ENCODE measurements at regions not wholly inside any gene's neighbourhood (a gene's known extent, or its start where the extent isn't known, plus 50 kb on each side); places are given as distances from the start of the nearest gene placed in this dataset.

DNA sequence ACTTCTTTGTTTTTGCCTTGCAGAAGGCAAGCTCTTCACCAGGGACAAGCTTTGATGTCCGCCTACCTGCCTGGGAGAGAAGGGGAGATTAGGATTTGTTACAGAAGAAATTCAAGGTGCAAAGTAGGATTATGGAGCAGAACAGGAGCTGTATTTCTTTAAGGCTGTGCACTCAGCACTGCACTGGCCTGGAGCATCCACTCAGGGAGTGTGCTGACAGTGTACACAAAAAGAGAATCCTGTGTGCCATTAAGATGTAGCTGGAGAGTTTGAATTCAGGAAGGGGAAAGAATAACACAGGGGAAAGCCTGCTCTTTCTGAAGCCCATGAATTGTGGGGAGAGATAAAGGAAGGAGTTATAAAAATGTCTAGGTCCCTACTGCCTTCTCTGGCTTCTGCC, 137.7 kb upstream of the ETS2 start:
- DNase-seq (ENCODE audit: low read depth), result no peak
- no peak overlapping the region for H3K4me3 ChIP-seq (ENCODE audit: low read depth, low read length)
- TF ChIP-seq, protein P1, sequence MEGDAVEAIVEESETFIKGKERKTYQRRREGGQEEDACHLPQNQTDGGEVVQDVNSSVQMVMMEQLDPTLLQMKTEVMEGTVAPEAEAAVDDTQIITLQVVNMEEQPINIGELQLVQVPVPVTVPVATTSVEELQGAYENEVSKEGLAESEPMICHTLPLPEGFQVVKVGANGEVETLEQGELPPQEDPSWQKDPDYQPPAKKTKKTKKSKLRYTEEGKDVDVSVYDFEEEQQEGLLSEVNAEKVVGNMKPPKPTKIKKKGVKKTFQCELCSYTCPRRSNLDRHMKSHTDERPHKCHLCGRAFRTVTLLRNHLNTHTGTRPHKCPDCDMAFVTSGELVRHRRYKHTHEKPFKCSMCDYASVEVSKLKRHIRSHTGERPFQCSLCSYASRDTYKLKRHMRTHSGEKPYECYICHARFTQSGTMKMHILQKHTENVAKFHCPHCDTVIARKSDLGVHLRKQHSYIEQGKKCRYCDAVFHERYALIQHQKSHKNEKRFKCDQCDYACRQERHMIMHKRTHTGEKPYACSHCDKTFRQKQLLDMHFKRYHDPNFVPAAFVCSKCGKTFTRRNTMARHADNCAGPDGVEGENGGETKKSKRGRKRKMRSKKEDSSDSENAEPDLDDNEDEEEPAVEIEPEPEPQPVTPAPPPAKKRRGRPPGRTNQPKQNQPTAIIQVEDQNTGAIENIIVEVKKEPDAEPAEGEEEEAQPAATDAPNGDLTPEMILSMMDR (conservative IDR thresholded peaks at IDR 0.05; ENCODE audit: low read depth, low read length), result no peak

DNA sequence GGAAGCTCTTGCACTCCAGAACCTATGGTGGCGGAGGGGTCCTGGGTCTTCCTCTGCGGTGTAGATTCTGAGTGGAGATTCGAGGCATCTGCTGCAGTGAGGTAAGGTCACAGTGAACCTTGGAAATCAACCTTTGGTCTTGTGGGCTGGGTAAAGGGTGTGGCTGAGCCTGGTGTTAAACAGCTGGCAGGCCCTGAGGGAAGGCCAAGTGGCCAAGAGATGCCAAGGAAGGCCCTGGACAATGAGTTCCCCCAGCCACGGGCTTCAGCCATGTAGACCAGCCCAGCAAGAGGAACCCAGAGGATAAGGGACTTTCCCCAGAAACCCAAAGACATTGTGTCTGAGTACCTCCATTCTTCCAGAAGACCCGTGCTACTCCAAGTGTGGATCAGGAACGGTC, 137.2 kb upstream of the ETS2 start:
- TF ChIP-seq, protein P1 (conservative IDR thresholded peaks at IDR 0.05; ENCODE audit: low read depth, low read length), result no peak
- H3K4me3 ChIP-seq (ENCODE audit: low read depth, low read length), result no peak overlapping the region
- no peak for DNase-seq (ENCODE audit: low read depth)

DNA sequence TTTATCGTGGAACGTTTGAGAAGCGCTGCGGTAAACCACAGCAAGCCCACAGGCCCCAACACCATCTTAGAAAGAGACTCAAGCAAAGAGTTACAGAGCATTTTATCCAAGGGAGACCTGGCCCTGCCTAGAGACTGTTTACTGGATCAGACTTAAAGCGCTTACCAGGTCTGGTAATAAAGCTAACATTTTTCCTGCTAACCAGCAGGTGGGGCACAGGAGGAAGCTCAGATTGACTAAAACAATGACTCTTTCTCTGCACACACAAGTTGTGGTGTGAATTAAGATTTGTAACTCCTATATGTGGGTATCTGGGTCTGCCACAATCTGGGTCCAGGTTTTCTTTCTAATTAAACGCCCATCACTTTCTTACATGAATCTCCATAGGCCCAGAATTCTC, 136.5 kb upstream of the ETS2 start:
- no peak for DNase-seq (ENCODE audit: low read depth)
- TF ChIP-seq, protein P1 (conservative IDR thresholded peaks at IDR 0.05; ENCODE audit: low read depth, low read length), result peak; percentile 72
- H3K4me3 ChIP-seq (ENCODE audit: low read depth, low read length), result no peak overlapping the region

DNA sequence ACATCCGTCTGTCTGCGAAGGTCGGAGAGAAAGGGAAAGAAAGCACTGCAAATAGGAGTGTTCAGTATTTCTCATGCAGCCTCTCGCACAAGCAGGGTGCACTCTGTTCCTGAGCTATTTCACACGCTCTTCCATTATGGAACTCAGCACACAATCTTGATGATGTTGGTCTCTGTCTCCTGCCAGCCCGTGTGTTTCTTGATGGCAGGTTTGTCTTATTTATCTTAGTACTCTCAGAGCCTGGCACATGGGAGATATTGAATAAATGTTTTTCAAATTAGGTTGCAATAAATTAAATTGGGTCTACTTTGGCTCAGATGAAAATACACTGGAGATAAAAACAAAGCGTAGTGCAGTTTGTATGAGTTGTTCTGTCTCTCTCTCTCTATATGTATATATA, 134.9 kb upstream of the ETS2 start:
- H3K4me3 ChIP-seq (ENCODE audit: low read depth, low read length), result no peak overlapping the region
- TF ChIP-seq, protein P1 (conservative IDR thresholded peaks at IDR 0.05; ENCODE audit: low read depth, low read length), result no peak
- no peak for DNase-seq (ENCODE audit: low read depth)

DNA sequence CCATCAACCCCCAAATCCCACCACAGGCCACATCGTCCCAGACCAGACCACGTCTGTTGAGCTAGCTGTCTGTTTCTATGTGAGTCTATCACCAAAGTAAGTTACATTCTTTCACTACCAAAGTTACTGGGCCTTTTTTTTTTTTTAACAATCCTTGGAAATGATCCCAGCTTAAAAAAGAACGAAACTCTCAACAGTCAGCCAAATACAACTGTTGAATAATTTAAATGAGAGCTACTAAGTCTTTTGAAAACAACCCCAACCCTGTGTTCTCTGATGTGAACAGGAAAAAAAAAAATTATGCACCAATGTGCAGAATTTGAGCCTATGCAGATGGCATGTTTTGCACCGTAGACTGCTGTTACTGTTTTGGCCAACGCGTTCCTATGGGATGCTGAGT, 134.0 kb upstream of the ETS2 start:
- H3K4me3 ChIP-seq (ENCODE audit: low read depth, low read length), result no peak overlapping the region
- TF ChIP-seq, protein P1 (conservative IDR thresholded peaks at IDR 0.05; ENCODE audit: low read depth, low read length), result no peak
- DNase-seq (ENCODE audit: low read depth), result no peak

DNA sequence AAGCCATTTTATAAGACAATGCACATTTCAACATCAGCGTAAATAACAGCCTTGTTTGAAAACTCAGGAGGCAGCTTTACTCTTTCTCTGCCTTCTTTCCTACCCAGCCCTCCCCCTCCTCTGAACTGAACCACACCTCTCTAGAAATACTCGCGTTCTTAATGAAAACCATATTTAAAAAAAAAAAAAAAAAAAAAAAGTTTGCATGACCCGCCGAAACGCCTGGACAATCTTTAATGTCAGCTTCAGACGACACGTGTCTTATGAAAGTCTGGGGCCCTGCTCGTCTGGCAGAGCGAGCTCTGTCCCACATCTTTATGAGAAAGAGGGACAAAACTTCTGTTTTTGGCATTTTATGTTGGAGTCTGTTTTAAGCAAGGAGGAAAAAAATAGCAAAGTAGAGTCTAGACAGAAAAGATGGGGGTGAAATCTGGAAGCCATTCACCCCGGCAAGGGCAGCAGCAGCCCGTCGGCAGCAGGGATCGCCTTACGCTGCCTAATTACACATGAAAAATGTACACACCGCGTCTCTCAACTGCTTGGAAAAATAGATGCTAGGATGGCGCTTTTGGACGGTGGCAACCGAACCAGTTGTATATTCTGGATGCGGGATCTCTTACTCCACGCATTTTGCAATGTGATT, 130.4 kb upstream of the ETS2 start:
- no peak overlapping the region for H3K4me3 ChIP-seq (ENCODE audit: low read depth, low read length)
- TF ChIP-seq, protein P1 (conservative IDR thresholded peaks at IDR 0.05; ENCODE audit: low read depth, low read length), result no peak
- DNase-seq (ENCODE audit: low read depth), result no peak

DNA sequence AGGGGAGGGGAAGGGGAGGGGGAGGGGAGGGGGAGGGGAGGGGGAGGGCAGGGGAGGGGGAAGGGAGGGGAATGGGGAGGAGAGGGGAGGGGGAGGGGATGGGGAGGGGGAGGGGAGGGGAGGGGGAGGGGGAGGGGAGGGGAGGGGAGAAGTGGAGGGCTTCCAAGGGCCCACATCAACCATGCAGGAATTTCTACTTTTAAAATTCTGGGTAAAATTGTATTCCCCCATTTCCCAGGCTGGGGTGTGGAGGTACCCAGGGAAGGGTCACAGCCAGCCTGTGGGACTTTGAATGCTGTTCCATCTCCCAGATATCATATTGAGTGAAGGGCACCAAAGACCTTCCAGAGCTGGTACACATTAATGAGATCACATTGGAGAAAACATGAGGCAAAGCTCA, 126.9 kb upstream of the ETS2 start:
- DNase-seq (ENCODE audit: low read depth), result no peak
- no peak overlapping the region for H3K4me3 ChIP-seq (ENCODE audit: low read depth, low read length)
- TF ChIP-seq, protein P1 (conservative IDR thresholded peaks at IDR 0.05; ENCODE audit: low read depth, low read length), result no peak
